Stimulated activated CD8-positive, alpha-beta memory T cell treated with anti-CD3 and anti-CD28 coated beads, Interleukin-7, amount 100 ng/mL, for 1 hour (primary cell): ENCODE measurements at regions not wholly inside any gene's neighbourhood (a gene's known extent, or its start where the extent isn't known, plus 50 kb on each side); places are given as distances from the start of the nearest gene placed in this dataset.

Source experiments
- DNase-seq, 2 donors: peaks; one replicate each; pipeline ENCODE4 v3.0.0-alpha.2; 2020; ENCODE audit warnings: low read depth in 2 of 2

GRCh38 chr14:98226411-98226810 is 1045.6 kb downstream of the BCL11B start:
- no peak for DNase-seq

GRCh38 chr14:98227000-98227726 is 1044.8 kb downstream of the BCL11B start:
- DNase-seq = no peak

GRCh38 chr14:98227727-98228111 is 1044.3 kb downstream of the BCL11B start:
- DNase-seq = no peak

- DNase-seq = no peak
Measured at GRCh38 chr14:98229656-98230366, 1042.2 kb downstream of the BCL11B start.

DNA sequence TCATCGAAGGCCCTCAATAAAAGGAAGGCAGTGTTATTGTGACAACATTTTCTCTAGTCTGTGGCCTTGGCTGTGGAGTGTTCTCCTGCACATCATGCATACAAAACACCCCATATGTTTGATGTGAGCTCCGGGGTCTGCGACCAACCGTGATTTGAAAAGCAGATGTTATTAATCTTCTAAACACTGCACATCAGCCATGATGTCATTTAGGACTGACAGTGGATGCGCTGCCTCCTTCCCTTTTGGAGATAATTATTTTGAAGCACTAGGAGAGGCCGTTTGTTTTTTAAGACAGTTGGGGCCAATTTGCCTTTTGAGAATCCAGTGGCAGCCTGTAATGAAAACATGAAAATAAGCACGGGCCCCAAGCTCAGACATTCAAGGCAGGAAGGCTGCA is 1041.6 kb downstream of the BCL11B start:
- no peak for DNase-seq

- no peak for DNase-seq
Measured at GRCh38 chr14:98231210-98231609, 1040.8 kb downstream of the BCL11B start.

GRCh38 chr14:98233656-98234055 is 1038.3 kb downstream of the BCL11B start:
- no peak for DNase-seq

- no peak for DNase-seq
Measured at GRCh38 chr14:98234208-98234607, 1037.8 kb downstream of the BCL11B start.

DNA sequence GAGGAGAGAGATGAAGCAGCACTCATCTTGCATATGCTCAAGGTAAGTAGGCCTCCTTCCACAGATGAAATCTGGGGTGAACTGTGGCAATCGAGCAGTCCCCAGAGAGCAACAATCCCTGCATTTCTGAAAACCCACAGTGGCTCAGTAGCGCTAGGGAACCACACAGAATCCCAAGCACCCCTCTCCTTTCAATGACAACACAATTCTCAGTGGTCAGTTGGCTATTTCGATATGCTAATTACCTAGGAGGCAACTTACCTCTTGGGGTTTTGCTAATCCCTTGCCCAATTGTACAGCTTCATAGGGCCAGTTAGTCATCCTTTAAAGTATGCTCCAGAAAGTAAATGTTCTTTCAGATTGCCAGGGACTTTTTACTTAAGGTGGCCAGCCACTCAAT is 1035.7 kb downstream of the BCL11B start:
- no peak for DNase-seq

DNA sequence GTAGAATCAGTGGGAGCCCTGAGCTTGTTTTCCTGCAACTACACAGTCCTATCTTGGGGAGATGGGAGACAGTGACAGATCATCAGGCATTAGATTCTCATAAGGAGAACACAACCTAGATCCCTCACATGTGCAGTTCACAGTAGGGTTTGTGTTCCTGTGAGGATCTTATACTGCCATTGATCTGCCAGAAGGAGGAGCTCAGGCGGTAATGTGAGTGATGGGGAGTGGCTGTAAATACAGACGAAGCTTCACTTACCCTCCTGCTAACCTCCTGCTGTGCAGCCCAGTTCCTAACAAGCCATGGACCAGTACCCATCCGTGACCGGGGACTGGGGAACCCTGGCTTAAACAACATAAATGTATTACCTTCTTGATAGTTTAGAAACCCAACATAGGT is 1034.1 kb downstream of the BCL11B start:
- DNase-seq = no peak

- no peak for DNase-seq
Measured at GRCh38 chr14:98240376-98240775, 1031.6 kb downstream of the BCL11B start.

DNA sequence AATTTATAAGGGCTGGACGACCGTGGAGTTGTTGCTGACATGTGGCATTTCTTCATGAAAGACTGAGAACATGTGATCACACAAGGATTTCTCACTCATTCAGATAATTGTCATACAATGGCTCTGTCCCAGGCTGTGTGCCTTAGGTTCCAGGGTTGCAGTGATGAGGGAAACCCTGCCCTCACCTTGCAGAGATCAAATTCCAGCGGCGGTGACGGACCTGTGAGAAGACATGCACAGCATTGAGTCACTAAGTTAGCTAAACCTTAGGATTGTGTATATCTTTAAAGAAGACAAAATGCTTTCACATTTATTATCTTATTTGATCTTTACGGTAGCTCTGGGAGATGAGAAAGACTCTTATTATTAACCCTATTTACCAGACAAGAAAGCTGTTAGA is 1029.1 kb downstream of the BCL11B start:
- DNase-seq = no peak

GRCh38 chr14:98243332-98243731 is 1028.7 kb downstream of the BCL11B start:
- DNase-seq = no peak

DNA sequence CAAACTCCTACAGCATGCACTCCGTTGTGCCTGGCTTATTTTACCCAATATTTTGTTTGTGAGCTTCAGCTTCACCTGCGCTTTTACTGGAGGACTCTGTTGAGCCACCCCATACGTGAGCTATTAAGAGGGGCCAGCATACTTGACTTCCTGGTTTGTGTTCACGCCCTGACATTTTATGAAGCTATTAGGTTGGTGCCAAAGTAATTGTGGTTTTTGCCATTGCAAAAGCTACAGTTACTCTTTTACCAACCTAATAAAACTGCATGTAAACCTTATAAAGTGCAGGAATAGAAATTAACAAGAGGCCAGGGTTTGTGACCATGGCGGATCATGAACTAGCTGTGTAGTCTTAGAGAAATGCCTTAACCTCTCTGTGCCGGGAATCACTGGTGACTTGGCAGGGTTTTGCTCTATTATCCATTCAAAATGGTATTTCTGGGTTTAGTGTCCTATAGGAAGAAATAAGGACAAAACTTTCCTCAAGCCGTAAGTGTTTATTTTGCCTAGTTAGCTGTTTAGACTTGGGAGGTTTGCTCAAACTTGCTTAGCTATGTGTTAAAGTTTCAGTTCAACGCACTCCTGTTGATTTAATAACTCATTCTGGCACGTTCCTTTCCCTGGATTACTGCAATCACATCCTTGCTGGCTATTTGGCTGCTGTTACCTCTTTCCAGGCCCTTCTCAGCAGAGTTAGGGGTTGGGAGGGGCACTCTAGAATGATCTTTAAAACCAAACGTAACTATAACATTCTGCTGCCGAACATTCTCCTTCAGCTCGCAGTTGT is 1027.6 kb downstream of the BCL11B start:
- no peak for DNase-seq

DNA sequence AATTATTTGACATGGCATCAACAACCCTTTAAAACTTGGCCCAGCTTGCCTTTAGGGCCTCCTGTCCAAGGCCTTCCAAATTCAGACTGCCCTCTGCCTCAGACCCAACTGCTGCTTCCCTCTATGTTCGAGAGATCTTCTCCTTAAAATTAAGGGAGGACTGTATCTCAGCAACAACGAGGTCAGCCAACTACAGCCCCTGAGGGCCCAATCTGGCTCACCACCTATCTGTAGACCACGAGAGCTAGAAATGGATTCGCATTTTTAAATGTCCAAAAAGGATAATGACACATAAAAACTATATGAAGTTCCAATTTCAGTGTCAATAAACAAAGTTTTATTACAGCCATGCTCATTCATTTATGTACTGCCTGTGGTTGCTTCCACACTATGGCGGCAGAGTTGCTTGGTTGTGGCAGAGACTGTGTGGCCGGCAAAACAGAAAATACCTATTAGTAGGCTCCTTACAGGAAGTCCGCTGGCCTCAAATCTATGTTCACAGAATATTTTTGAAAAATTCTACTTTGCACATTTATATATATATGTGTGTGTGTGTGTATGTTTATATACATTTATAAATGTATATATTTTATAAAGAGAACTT is 1026.9 kb downstream of the BCL11B start:
- no peak for DNase-seq

DNA sequence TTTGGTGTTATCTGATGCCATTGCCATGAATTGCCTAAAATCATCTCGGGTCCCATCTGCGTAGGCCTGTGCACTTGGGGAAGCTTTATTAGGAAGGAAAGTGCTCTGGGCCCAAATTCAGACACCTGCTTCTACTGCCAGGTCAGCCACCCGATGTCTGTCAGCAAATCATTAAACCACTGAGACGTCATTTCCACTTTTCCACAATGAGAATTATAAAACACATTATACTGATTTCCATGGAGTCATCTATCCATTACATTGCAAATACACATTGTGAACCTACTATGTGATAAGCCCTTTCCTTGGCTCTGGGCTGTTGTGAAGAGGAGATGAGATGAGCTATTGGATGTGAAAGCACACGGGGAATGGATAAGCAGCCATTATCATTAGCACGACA is 1022.9 kb downstream of the BCL11B start:
- DNase-seq = no peak

- no peak for DNase-seq
Measured at GRCh38 chr14:98249476-98249875, 1022.5 kb downstream of the BCL11B start.

DNA sequence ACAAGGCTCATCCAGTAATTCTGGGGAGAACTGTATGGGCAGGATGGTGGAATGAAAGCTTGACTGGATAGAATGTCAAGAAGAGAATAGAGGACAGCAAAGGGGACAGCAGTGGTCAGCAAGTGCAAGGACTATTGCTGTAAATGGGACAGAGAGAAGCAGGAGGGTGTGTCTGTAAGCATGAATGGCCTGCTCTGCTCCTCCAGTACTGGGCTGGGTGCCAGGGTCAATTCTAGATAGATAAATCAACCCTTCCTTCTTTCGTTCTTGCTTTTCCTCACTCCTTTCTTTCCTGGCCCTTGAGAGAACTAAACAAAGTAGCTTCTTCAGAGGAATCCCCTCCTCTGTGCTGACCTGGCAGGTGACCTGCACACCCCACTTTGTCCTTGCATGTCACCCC is 1019.2 kb downstream of the BCL11B start:
- no peak for DNase-seq

- no peak for DNase-seq
Measured at GRCh38 chr14:98259881-98260280, 1012.1 kb downstream of the BCL11B start.

- no peak for DNase-seq
Measured at GRCh38 chr14:98262566-98262965, 1009.4 kb downstream of the BCL11B start.

- DNase-seq = no peak
Measured at GRCh38 chr14:98269533-98269932, 1002.5 kb downstream of the BCL11B start.

DNA sequence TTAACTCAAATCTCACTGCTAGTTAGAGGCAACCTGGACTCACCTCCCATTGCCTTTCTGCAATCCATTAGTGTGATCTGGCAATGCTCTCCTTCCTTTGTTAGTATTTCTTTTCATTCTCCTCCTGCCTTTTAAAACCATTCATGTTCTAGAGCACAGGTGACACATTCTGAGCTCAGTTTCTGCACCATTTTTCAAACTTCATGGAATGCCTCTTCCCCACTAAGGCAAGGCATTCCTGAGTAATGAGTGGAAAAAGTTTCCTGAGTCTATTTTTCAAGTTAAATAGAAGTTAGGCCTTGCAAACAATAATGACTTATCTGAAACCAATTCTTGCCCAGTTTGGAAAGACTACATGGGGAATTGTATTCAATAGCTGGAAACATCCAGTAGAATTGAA is 1001.8 kb downstream of the BCL11B start:
- no peak for DNase-seq
